GM23338 (cell line): ENCODE measurements at regions not wholly inside any gene's neighbourhood (a gene's known extent, or its start where the extent isn't known, plus 50 kb on each side); places are given as distances from the start of the nearest gene placed in this dataset.

Experiments
- ATAC-seq: fragments of 200-7000 bp; cut with Tn5 transposase; 3 replicates; pipeline ENCODE4 v1.9.1; 2020
- DNase-seq: peaks from one replicate; pipeline ENCODE4 v3.0.0-alpha.2; 2015; ENCODE audit warnings: low spot score
- H2AFZ ChIP-seq: fragments of 200-600 bp; sonication (generic); 2 replicates; pipeline ENCODE4 v1.8.0; 2016; ENCODE audit warnings: antibody characterized with exemption, mild to moderate bottlenecking, moderate library complexity
- H3F3A ChIP-seq: fragments of 200-600 bp; sonication (generic); replicated peaks from 2 replicates; pipeline ENCODE4 v1.8.0; 2017; ENCODE audit warnings: antibody characterized with exemption, mixed run types, low read depth
- H3K27ac ChIP-seq: fragments of 200-600 bp; sonication (generic); 2 replicates; pipeline ENCODE4 v1.6.1; 2016; ENCODE audit warnings: low read depth
- H3K27me3 ChIP-seq: fragments of 200-600 bp; sonication (generic); 2 replicates; pipeline ENCODE4 v1.8.0; 2016; ENCODE audit warnings: mild to moderate bottlenecking, mixed run types, moderate library complexity; ENCODE audit not compliant: insufficient read depth
- H3K36me3 ChIP-seq: fragments of 200-600 bp; sonication (generic); 2 replicates; pipeline ENCODE4 v1.8.0; 2016; ENCODE audit warnings: mild to moderate bottlenecking; ENCODE audit not compliant: insufficient read depth
- H3K4me1 ChIP-seq: fragments of 200-600 bp; sonication (generic); 2 replicates; pipeline ENCODE4 v1.8.0; 2016; ENCODE audit warnings: mild to moderate bottlenecking, moderate library complexity; ENCODE audit not compliant: insufficient read depth
- H3K4me2 ChIP-seq: fragments of 200-600 bp; sonication (generic); 2 replicates; pipeline ENCODE4 v1.7.1; 2017; ENCODE audit warnings: mixed run types
- H3K4me3 ChIP-seq: fragments of 200-600 bp; sonication (generic); 2 replicates; pipeline ENCODE4 v1.6.1; 2016; ENCODE audit warnings: mixed run types
- H3K79me2 ChIP-seq: fragments of 200-600 bp; sonication (generic); replicated peaks from 2 replicates; pipeline ENCODE4 v1.8.0; 2017; ENCODE audit warnings: mild to moderate bottlenecking; ENCODE audit not compliant: insufficient read depth
- H3K9me2 ChIP-seq: fragments of 200-600 bp; sonication (generic); 2 replicates; pipeline ENCODE4 v1.8.0; 2017; ENCODE audit not compliant: insufficient read depth
- H4K20me1 ChIP-seq: fragments of 200-600 bp; sonication (generic); replicated peaks from 2 replicates; pipeline ENCODE4 v1.8.0; 2017; ENCODE audit warnings: mild to moderate bottlenecking; ENCODE audit not compliant: insufficient read depth
- H3K27ac Mint-ChIP-seq: 2 replicates; pipeline ENCODE4 v1.8.0; 2020; ENCODE audit warnings: inconsistent platforms, mild to moderate bottlenecking, moderate library complexity, mixed read lengths
- H3K27me3 Mint-ChIP-seq: 3 replicates; pipeline ENCODE4 v1.8.0; 2022; ENCODE audit warnings: low read depth, mild to moderate bottlenecking, moderate library complexity, mixed read lengths, inconsistent platforms; ENCODE audit not compliant: insufficient read depth, poor library complexity
- H3K36me3 Mint-ChIP-seq: 3 replicates; pipeline ENCODE4 v1.8.0; 2021; ENCODE audit warnings: low read depth, mild to moderate bottlenecking, inconsistent platforms, moderate library complexity, mixed read lengths
- H3K4me1 Mint-ChIP-seq: 3 replicates; pipeline ENCODE4 v1.8.0; 2020; ENCODE audit warnings: mild to moderate bottlenecking, inconsistent platforms, mixed read lengths
- H3K4me3 Mint-ChIP-seq: 3 replicates; pipeline ENCODE4 v1.8.0; 2021; ENCODE audit warnings: moderate library complexity, mild to moderate bottlenecking, inconsistent platforms, mixed read lengths
- H3K9me3 Mint-ChIP-seq: 3 replicates; pipeline ENCODE4 v1.8.0; 2020; ENCODE audit warnings: moderate library complexity, mild to moderate bottlenecking, inconsistent platforms, mixed read lengths
- CREB1 ChIP-seq: fragments of 250-450 bp; sonication (Bioruptor Pico); IDR thresholded peaks from 2 replicates; pipeline ENCODE4 v1.5.0; 2020; ENCODE audit warnings: low read depth, mild to moderate bottlenecking, moderate library complexity
- ETS1 ChIP-seq: IDR thresholded peaks from 2 replicates; pipeline ENCODE4 v1.6.1; 2016; ENCODE audit warnings: antibody characterized with exemption
- EZH2 ChIP-seq: fragments of 200-600 bp; sonication (generic); IDR thresholded peaks from one replicate; pipeline ENCODE4 v1.8.0; 2017; ENCODE audit warnings: antibody characterized with exemption, mild to moderate bottlenecking, low read depth; ENCODE audit not compliant: unreplicated experiment
- EZH2phosphoT487 ChIP-seq: fragments of 200-600 bp; sonication (generic); IDR thresholded peaks from one replicate; pipeline ENCODE4 v1.8.1; 2018; ENCODE audit warnings: antibody characterized with exemption; ENCODE audit not compliant: unreplicated experiment
- JUNB ChIP-seq: IDR thresholded peaks from one replicate; pipeline ENCODE4 v1.6.1; 2016; ENCODE audit warnings: antibody characterized with exemption; ENCODE audit not compliant: unreplicated experiment
- POLR2AphosphoS5 ChIP-seq: IDR thresholded peaks from 2 replicates; pipeline ENCODE4 v1.6.1; 2016; ENCODE audit warnings: antibody characterized with exemption, low read depth
- STAT1 ChIP-seq: IDR thresholded peaks from one replicate; pipeline ENCODE4 v1.6.1; 2016; ENCODE audit warnings: antibody characterized with exemption; ENCODE audit not compliant: unreplicated experiment
- ZNF114 ChIP-seq: fragments of 250-450 bp; sonication (Bioruptor Pico); IDR thresholded peaks from 2 replicates; pipeline ENCODE4 v1.5.0; 2020; ENCODE audit warnings: mild to moderate bottlenecking, moderate library complexity
- ZNF462 ChIP-seq: fragments of 250-450 bp; sonication (Bioruptor Pico); IDR thresholded peaks from 2 replicates; pipeline ENCODE4 v1.5.0; 2020; ENCODE audit warnings: mild to moderate bottlenecking, moderate library complexity
- TF ChIP-seq, protein P1 (sequence below), 2 experiments: fragments of 200-600 bp in 1 of 2; sonication (generic) in 1 of 2; conservative IDR thresholded peaks; 2 replicates each; pipeline versions ENCODE4 v1.5.1 to v1.6.1; 2016 to 2017; ENCODE audit warnings: antibody characterized with exemption in 2 of 2, low read depth in 2 of 2, mild to moderate bottlenecking in 2 of 2, moderate library complexity in 1 of 2

GRCh38 chr5:53338971-53339370 lies 141.5 kb upstream of the FST start:
- ATAC-seq = no peak
- H3K36me3 ChIP-seq = no peaks in the 10 kb centered on the region
- H3K4me3 Mint-ChIP-seq = no peak overlapping the region
- no peaks in the 10 kb centered on the region for H3K79me2 ChIP-seq
- no peak overlapping the region for H3K4me2 ChIP-seq
- H4K20me1 ChIP-seq = no peaks in the 10 kb centered on the region
- no peaks in the 10 kb centered on the region for H3K36me3 Mint-ChIP-seq
- H3K27me3 Mint-ChIP-seq = peaks cover 4% of the 10 kb centered on the region
- H3K27ac Mint-ChIP-seq = no peak overlapping the region
- H3F3A ChIP-seq = no peaks in the 10 kb centered on the region
- H3K9me2 ChIP-seq = peaks cover 12% of the 10 kb centered on the region; the same call in 1 of the 2 replicates
- no peak overlapping the region for H3K4me3 ChIP-seq
- no peak overlapping the region; the same call in 1 of the 2 replicates for H2AFZ ChIP-seq
- no peak overlapping the region for H3K27ac ChIP-seq
- H3K4me1 Mint-ChIP-seq = no peaks in the 10 kb centered on the region
- no peak for DNase-seq
- no peaks in the 10 kb centered on the region for H3K9me3 Mint-ChIP-seq
- H3K27me3 ChIP-seq = no peaks in the 10 kb centered on the region
- TF ChIP-seq ZNF462 (CRISPR knock-in tag) = no peak
- no peak for TF ChIP-seq STAT1
- no peak for TF ChIP-seq JUNB
- no peaks in the 10 kb centered on the region for H3K4me1 ChIP-seq

DNA sequence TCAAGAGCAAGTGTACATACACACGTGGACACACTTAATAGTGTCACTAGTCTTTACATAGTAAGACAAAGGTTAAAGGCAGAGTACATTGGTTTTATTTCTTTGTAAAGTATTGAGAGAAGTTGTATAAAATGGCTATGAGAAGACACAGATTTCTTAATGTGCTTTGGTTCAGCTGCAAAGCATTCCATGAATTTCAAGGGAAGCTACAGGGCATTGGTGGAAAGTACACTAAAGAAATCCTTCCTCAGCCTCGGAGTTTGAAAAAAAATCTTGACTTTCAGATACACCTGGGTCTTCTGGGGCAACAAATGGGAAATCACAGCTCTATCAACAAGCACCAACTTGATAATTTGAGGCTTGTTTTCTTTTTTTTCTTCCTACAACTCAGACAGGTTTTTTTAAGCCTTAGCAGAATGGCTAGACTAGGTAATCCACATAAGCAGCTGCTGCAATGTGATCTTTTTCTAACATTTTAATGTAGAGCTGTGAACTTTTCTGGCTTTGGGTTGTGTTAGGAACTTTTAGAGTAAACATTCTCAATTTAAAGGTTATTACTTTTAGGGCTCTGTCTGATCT lies 140.4 kb upstream of the FST start:
- Histone ChIP-seq H3K79me2 (no peaks in the 10 kb centered on the region), H3K4me3 (no peak overlapping the region), H2AFZ (no peak overlapping the region; the same call in 1 of the 2 replicates), H4K20me1 (no peaks in the 10 kb centered on the region), H3K4me2 (no peak overlapping the region), H3K4me1 (no peaks in the 10 kb centered on the region), H3K27me3 (no peaks in the 10 kb centered on the region), H3K9me2 (peaks cover 12% of the 10 kb centered on the region; the same call in 1 of the 2 replicates), H3K36me3 (no peaks in the 10 kb centered on the region), H3F3A (no peaks in the 10 kb centered on the region), H3K27ac (no peak overlapping the region)
- no peak overlapping the region for H3K27ac Mint-ChIP-seq
- H3K9me3 Mint-ChIP-seq = no peaks in the 10 kb centered on the region
- DNase-seq (no peak), ATAC-seq (no peak)
- H3K36me3 Mint-ChIP-seq = no peaks in the 10 kb centered on the region
- H3K4me1 Mint-ChIP-seq = no peaks in the 10 kb centered on the region
- H3K27me3 Mint-ChIP-seq = no peaks in the 10 kb centered on the region
- no peak overlapping the region for H3K4me3 Mint-ChIP-seq
- TF ChIP-seq POLR2AphosphoS5 (no peak), CREB1 (no peak), EZH2phosphoT487 (no peak), JUNB (no peak), ZNF114 (CRISPR knock-in tag) (no peak), ETS1 (no peak), STAT1 (no peak), EZH2 (no peak)
- TF ChIP-seq, protein P1, sequence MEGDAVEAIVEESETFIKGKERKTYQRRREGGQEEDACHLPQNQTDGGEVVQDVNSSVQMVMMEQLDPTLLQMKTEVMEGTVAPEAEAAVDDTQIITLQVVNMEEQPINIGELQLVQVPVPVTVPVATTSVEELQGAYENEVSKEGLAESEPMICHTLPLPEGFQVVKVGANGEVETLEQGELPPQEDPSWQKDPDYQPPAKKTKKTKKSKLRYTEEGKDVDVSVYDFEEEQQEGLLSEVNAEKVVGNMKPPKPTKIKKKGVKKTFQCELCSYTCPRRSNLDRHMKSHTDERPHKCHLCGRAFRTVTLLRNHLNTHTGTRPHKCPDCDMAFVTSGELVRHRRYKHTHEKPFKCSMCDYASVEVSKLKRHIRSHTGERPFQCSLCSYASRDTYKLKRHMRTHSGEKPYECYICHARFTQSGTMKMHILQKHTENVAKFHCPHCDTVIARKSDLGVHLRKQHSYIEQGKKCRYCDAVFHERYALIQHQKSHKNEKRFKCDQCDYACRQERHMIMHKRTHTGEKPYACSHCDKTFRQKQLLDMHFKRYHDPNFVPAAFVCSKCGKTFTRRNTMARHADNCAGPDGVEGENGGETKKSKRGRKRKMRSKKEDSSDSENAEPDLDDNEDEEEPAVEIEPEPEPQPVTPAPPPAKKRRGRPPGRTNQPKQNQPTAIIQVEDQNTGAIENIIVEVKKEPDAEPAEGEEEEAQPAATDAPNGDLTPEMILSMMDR (conservative IDR thresholded peaks at IDR 0.05; ENCODE audit: low read depth in 2 of 2) = no peak
